Testis (tissue), 2 donors: ENCODE measurements at regions not wholly inside any gene's neighbourhood (a gene's known extent, or its start where the extent isn't known, plus 50 kb on each side); places are given as distances from the start of the nearest gene placed in this dataset.
A peak's percentile ranks its signal among the peaks of the same experiment; 100 is the strongest.

Experiments used
- DNase-seq: peaks from one replicate; pipeline ENCODE4 v3.0.0-alpha.2; 2019
- H3K27ac ChIP-seq, 2 donors: fragments of 200-600 bp; sonication (generic); one replicate each; pipeline ENCODE4 v1.5.1; 2019
- H3K27me3 ChIP-seq: fragments of 200-600 bp; sonication (generic); one replicate; pipeline ENCODE4 v1.5.1; 2019
- H3K36me3 ChIP-seq: fragments of 200-600 bp; sonication (generic); one replicate; pipeline ENCODE4 v1.5.1; 2017; ENCODE audit warnings: low read depth; ENCODE audit errors: missing control alignments
- H3K4me1 ChIP-seq: fragments of 200-600 bp; sonication (generic); one replicate; pipeline ENCODE4 v1.5.1; 2019
- H3K4me3 ChIP-seq, 2 donors: fragments of 200-600 bp; sonication (generic); one replicate each; pipeline ENCODE4 v1.5.1; 2017 to 2019
- H3K9me3 ChIP-seq: fragments of 200-600 bp; sonication (generic); one replicate; pipeline ENCODE4 v1.5.1; 2017
- CTCF ChIP-seq, 3 experiments: fragments of 450-650 bp in 2 of 3; fragments of 200-600 bp in 1 of 3; sonication (generic) in 1 of 3; IDR thresholded peaks; one replicate each; pipeline ENCODE4 v1.5.1; 2016 to 2019; ENCODE audit warnings: antibody characterized with exemption in 3 of 3, mild to moderate bottlenecking in 2 of 3, moderate library complexity in 1 of 3
- POLR2A ChIP-seq: fragments of 450-650 bp; IDR thresholded peaks from one replicate; pipeline ENCODE4 v1.6.1; 2017; ENCODE audit warnings: antibody characterized with exemption, mild to moderate bottlenecking, moderate library complexity
- WGBS, 2 donors: methylation state at CpG; one replicate each; pipeline ENCODE4 v1.1.5; 2018; 5-methylcytosine and 5-hydroxymethylcytosine counted together
- intact Hi-C: fragments of 100-400 bp; cut with DNase I; formaldehyde crosslinking; loops from one replicate; pipeline ENCODE4 v1.15.1; 2023; ENCODE audit warnings: low total_unique reads

GRCh38 chr12:115135800-115136211 is 451.8 kb upstream of the TBX3 start:
- H3K27ac ChIP-seq: no peak overlapping the region
- DNase-seq: peak; percentile 30
- TF ChIP-seq POLR2A: no peak
- TF ChIP-seq CTCF (IDR thresholded peaks at IDR 0.05): no peak
- intact Hi-C loops: no loop called here
- H3K36me3 ChIP-seq: no peaks in the 10 kb centered on the region
- WGBS, 2 donors: 49 to 61% methylated on average over 8 of the region's 8 CpGs
- no peaks in the 10 kb centered on the region for H3K27me3 ChIP-seq
- H3K9me3 ChIP-seq: no peaks in the 10 kb centered on the region
- no peaks in the 10 kb centered on the region for H3K4me1 ChIP-seq
- no peak overlapping the region for H3K4me3 ChIP-seq

GRCh38 chr12:115134298-115134697 is 450.3 kb upstream of the TBX3 start:
- WGBS, 2 donors: 87 to 96% methylated on average over 1 of the region's 1 CpG
- H3K9me3 ChIP-seq: no peaks in the 10 kb centered on the region
- H3K36me3 ChIP-seq: no peaks in the 10 kb centered on the region
- no peak for TF ChIP-seq CTCF (IDR thresholded peaks at IDR 0.05)
- no peak for TF ChIP-seq POLR2A
- H3K4me1 ChIP-seq: no peaks in the 10 kb centered on the region
- intact Hi-C loops: no loop called here
- H3K27ac ChIP-seq: no peak overlapping the region
- no peaks in the 10 kb centered on the region for H3K27me3 ChIP-seq
- H3K4me3 ChIP-seq: no peak overlapping the region
- DNase-seq: no peak

- DNase-seq: no peak
- Histone ChIP-seq H3K9me3 (no peaks in the 10 kb centered on the region), H3K4me3 (no peak overlapping the region), H3K4me1 (no peaks in the 10 kb centered on the region), H3K36me3 (no peaks in the 10 kb centered on the region), H3K27me3 (no peaks in the 10 kb centered on the region), H3K27ac (no peak overlapping the region)
- TF ChIP-seq POLR2A: no peak
- TF ChIP-seq CTCF (IDR thresholded peaks at IDR 0.05): no peak
- 82 to 91% methylated on average over 3 of the region's 3 CpGs for WGBS, 2 donors
- intact Hi-C loops: no loop called here
These were observed 448.9 kb upstream of the TBX3 start for GRCh38 chr12:115132905-115133304.

- H3K36me3 ChIP-seq: no peaks in the 10 kb centered on the region
- no peak overlapping the region for H3K4me3 ChIP-seq
- no peak overlapping the region for H3K27ac ChIP-seq
- H3K4me1 ChIP-seq: no peaks in the 10 kb centered on the region
- TF ChIP-seq POLR2A (no peak), CTCF (IDR thresholded peaks at IDR 0.05) (no peak)
- intact Hi-C loops: no loop called here
- H3K9me3 ChIP-seq: no peaks in the 10 kb centered on the region
- no peaks in the 10 kb centered on the region for H3K27me3 ChIP-seq
- DNase-seq: no peak
- 74 to 79% methylated on average over 3 of the region's 3 CpGs for WGBS, 2 donors
These were observed 448.2 kb upstream of the TBX3 start for GRCh38 chr12:115132145-115132544.

GRCh38 chr12:115129727-115130126 is 445.8 kb upstream of the TBX3 start:
- Histone ChIP-seq H3K36me3 (no peaks in the 10 kb centered on the region), H3K27me3 (no peaks in the 10 kb centered on the region), H3K4me3 (no peak overlapping the region), H3K9me3 (no peaks in the 10 kb centered on the region), H3K4me1 (no peaks in the 10 kb centered on the region), H3K27ac (no peak overlapping the region)
- 80 to 92% methylated on average over 1 of the region's 1 CpG for WGBS, 2 donors
- DNase-seq: no peak
- TF ChIP-seq CTCF (IDR thresholded peaks at IDR 0.05) (no peak), POLR2A (no peak)
- intact Hi-C loops: no loop called here
